Mesenchymal stem cell (in vitro differentiated cells and primary cell): ENCODE measurements at regions not wholly inside any gene's neighbourhood (a gene's known extent, or its start where the extent isn't known, plus 50 kb on each side); places are given as distances from the start of the nearest gene placed in this dataset.

Experiments
- DNase-seq: peaks from one replicate; pipeline ENCODE4 v3.0.0-alpha.2; 2013
- H2AFZ ChIP-seq: one replicate; pipeline ENCODE4 v1.6.1; 2013; ENCODE audit warnings: low read depth, mild to moderate bottlenecking, control low read depth, inconsistent platforms, low read length, moderate library complexity
- H2AK5ac ChIP-seq: 2 replicates; pipeline ENCODE4 v1.6.1; 2013; ENCODE audit warnings: low read length, moderate library complexity, mild to moderate bottlenecking, inconsistent platforms; ENCODE audit not compliant: severe bottlenecking
- H2BK120ac ChIP-seq: one replicate; pipeline ENCODE4 v1.6.1; 2013; ENCODE audit warnings: low read depth, mild to moderate bottlenecking, inconsistent platforms, low read length, moderate library complexity
- H2BK12ac ChIP-seq, 2 experiments: one replicate each; pipeline ENCODE4 v1.6.1; 2013; ENCODE audit warnings: inconsistent platforms in 2 of 2, low read length in 2 of 2, mild to moderate bottlenecking in 2 of 2, moderate library complexity in 2 of 2, control low read depth in 1 of 2
- H2BK15ac ChIP-seq: one replicate; pipeline ENCODE4 v1.6.1; 2013; ENCODE audit warnings: mild to moderate bottlenecking, low read depth, inconsistent platforms; ENCODE audit not compliant: poor library complexity, severe bottlenecking
- H2BK5ac ChIP-seq: 2 replicates; pipeline ENCODE4 v1.6.1; 2013; ENCODE audit warnings: low read depth, mild to moderate bottlenecking, low read length, control low read depth, inconsistent platforms; ENCODE audit not compliant: poor library complexity, severe bottlenecking
- H3K14ac ChIP-seq, 2 experiments: one replicate each; pipeline ENCODE4 v1.6.1; 2013; ENCODE audit warnings: inconsistent platforms in 2 of 2, low read length in 2 of 2, control low read depth in 1 of 2, mild to moderate bottlenecking in 1 of 2, moderate library complexity in 1 of 2
- H3K18ac ChIP-seq, 2 experiments: one replicate each; pipeline ENCODE4 v1.6.1; 2013; ENCODE audit warnings: inconsistent platforms in 2 of 2, low read length in 2 of 2, control low read depth in 1 of 2, low read depth in 1 of 2, mild to moderate bottlenecking in 1 of 2
- H3K23ac ChIP-seq, 2 experiments: one replicate each; pipeline ENCODE4 v1.6.1; 2013; ENCODE audit warnings: inconsistent platforms in 2 of 2, low read length in 2 of 2, mild to moderate bottlenecking in 2 of 2, moderate library complexity in 2 of 2, control low read depth in 1 of 2
- H3K27ac ChIP-seq: 2 replicates; pipeline ENCODE4 v1.5.1; 2013; ENCODE audit warnings: mild to moderate bottlenecking, moderate library complexity, low read length, control low read depth, inconsistent platforms; ENCODE audit not compliant: poor library complexity, severe bottlenecking
- H3K27me3 ChIP-seq, 2 experiments: 2 replicates each; pipeline versions ENCODE4 v1.6.1 to v1.7.0; 2013; ENCODE audit warnings: low read length in 2 of 2, mild to moderate bottlenecking in 2 of 2, moderate library complexity in 2 of 2, control low read depth in 1 of 2, inconsistent platforms in 1 of 2; ENCODE audit not compliant: control insufficient read depth in 1 of 2, insufficient read depth in 1 of 2
- H3K36me3 ChIP-seq, 2 experiments: 2 replicates each; pipeline versions ENCODE4 v1.6.1 to v1.7.0; 2013; ENCODE audit warnings: low read length in 2 of 2, control low read depth in 1 of 2, inconsistent platforms in 1 of 2, low read depth in 1 of 2, mild to moderate bottlenecking in 1 of 2; ENCODE audit not compliant: insufficient read depth in 2 of 2, control insufficient read depth in 1 of 2
- H3K4ac ChIP-seq, 2 experiments: one replicate each; pipeline ENCODE4 v1.6.1; 2013; ENCODE audit warnings: inconsistent platforms in 2 of 2, low read length in 2 of 2, mild to moderate bottlenecking in 2 of 2, moderate library complexity in 2 of 2, control low read depth in 1 of 2, low read depth in 1 of 2
- H3K4me1 ChIP-seq: 2 replicates; pipeline ENCODE4 v1.6.1; 2013; ENCODE audit warnings: low read depth, low read length, control low read depth; ENCODE audit not compliant: control insufficient read depth, insufficient read depth
- H3K4me2 ChIP-seq: 2 replicates; pipeline ENCODE4 v1.6.1; 2013; ENCODE audit warnings: low read length, mild to moderate bottlenecking, inconsistent platforms; ENCODE audit not compliant: poor library complexity, severe bottlenecking
- H3K4me3 ChIP-seq, 2 experiments: 2 replicates each; pipeline versions ENCODE4 v1.5.1 to v1.7.0; 2013; ENCODE audit warnings: low read length in 2 of 2, mild to moderate bottlenecking in 2 of 2, control low read depth in 1 of 2, low read depth in 1 of 2; ENCODE audit not compliant: insufficient read depth in 1 of 2
- H3K79me1 ChIP-seq: replicated peaks from 2 replicates; pipeline ENCODE4 v1.6.1; 2013; ENCODE audit warnings: mild to moderate bottlenecking, control low read depth, low read length, inconsistent platforms; ENCODE audit not compliant: poor library complexity, severe bottlenecking
- H3K9ac ChIP-seq: 2 replicates; pipeline ENCODE4 v1.7.0; 2013; ENCODE audit warnings: mild to moderate bottlenecking, low read length, moderate library complexity
- H3K9me3 ChIP-seq: 2 replicates; pipeline ENCODE4 v1.7.0; 2013; ENCODE audit warnings: mild to moderate bottlenecking, low read length; ENCODE audit not compliant: control insufficient read depth
- H4K8ac ChIP-seq: one replicate; pipeline ENCODE4 v1.6.1; 2013; ENCODE audit warnings: inconsistent platforms, mild to moderate bottlenecking, low read length, moderate library complexity
- H4K91ac ChIP-seq: one replicate; pipeline ENCODE4 v1.6.1; 2013; ENCODE audit warnings: mild to moderate bottlenecking, low read length, inconsistent platforms
- WGBS: methylation state at CpG from one replicate; pipeline ENCODE4 v1.1.7; 2013; ENCODE audit warnings: mixed read lengths; 5-methylcytosine and 5-hydroxymethylcytosine counted together

DNA sequence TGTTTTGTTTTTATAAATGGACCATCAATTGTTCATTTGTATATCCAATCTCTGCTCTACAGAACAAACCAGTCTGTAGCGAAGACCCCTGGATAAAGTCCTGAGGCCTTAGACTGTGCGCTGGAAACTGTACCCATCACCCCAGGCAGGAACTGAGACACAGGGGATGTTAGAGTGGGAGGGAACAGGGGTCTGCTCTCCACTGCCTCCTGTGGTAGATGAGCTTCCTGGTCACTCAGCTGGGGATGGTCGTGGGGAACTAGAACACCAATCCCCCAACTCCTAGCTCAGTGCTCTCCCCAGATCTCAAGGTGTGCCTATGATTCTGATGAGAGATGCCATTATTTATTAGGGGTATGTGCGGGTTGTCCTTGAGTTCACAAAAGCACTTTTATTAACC, 340.2 kb upstream of the IGF1R start:
- Histone ChIP-seq H3K4me3 (no peak overlapping the region), H3K4ac (no peak overlapping the region), H2AFZ (no peak overlapping the region), H3K9ac (no peak overlapping the region), H2BK15ac (no peak overlapping the region), H3K27ac (no peak overlapping the region), H2BK120ac (no peak overlapping the region), H3K4me1 (no peaks in the 10 kb centered on the region), H3K4me2 (no peak overlapping the region), H3K36me3 (no peaks in the 10 kb centered on the region), H4K8ac (no peak overlapping the region), H3K79me1 (no peaks in the 10 kb centered on the region), H3K18ac (no peak overlapping the region), H3K23ac (no peak overlapping the region), H3K9me3 (no peaks in the 10 kb centered on the region), H2BK5ac (no peak overlapping the region), H2BK12ac (no peak overlapping the region), H3K14ac (no peak overlapping the region), H3K27me3 (peaks cover 0 to 28% of the 10 kb centered on the region in 2 experiments), H4K91ac (no peak overlapping the region), H2AK5ac (no peak overlapping the region)
- DNase-seq = no peak
- WGBS = 96% methylated on average over 2 of the region's 4 CpGs

DNA sequence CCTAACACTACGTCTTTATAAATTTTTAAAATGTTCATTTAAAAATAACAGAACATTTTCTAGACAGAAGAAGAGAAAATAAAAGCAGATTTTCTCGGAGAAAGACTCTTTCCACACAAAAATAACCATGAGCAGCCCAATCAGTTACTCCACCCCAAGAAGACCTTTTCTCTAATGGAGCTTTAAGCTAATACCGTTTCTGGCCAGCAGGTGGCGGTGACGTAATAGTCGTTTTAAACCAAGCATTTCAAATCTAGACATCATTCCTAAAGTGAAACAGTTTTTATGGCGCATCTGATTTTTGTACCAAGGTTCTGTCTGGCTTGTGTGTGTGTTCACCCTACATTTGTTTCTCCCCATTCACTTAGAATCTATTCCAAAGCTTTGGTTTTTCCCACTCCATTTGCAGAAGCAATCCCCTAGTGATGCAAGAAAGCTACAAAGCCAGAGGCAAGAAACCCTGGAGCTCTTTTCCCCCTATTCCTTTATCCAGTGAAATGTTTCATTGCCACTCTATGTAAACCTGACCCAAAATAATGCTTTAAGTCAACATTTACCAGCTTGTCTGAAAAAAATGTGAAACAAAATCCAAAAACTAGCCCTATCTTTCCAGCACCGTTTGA, 336.7 kb upstream of the IGF1R start:
- Histone ChIP-seq H3K14ac (no peak overlapping the region), H3K79me1 (no peaks in the 10 kb centered on the region), H3K4me3 (no peak overlapping the region), H2AK5ac (no peak overlapping the region), H3K23ac (no peak overlapping the region), H3K4ac (no peak overlapping the region), H3K36me3 (no peaks in the 10 kb centered on the region), H3K4me1 (no peaks in the 10 kb centered on the region), H2AFZ (no peak overlapping the region), H3K27ac (no peak overlapping the region), H3K9me3 (no peaks in the 10 kb centered on the region), H4K8ac (no peak overlapping the region), H3K9ac (peak overlapping the region; percentile 13), H2BK120ac (no peak overlapping the region), H2BK15ac (no peak overlapping the region), H3K18ac (no peak overlapping the region), H2BK12ac (no peak overlapping the region), H3K27me3 (peaks cover 0 to 22% of the 10 kb centered on the region in 2 experiments), H4K91ac (no peak overlapping the region), H2BK5ac (no peak overlapping the region), H3K4me2 (no peak overlapping the region)
- WGBS = 21% methylated on average over 8 of the region's 8 CpGs
- peak; percentile 69 for DNase-seq

DNA sequence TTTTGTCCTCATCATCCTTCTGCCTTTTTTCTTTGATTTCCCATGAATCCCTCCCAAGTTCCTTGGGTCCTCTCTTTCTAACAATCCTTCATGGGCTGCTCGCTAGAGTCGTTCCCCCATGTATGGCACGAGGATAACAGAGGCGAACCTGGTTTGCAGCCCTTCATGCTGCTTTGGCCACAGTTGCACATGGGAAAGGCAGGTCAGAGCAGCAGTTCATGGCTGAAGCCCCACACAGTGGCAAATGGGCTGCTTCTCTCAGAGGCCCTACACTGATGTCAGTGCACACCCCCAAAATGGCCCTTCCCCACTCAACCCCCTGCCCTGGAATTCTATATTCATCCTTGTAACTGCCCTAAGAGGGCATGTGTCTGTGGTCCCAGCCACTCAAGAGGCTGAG, 335.4 kb upstream of the IGF1R start:
- no peak overlapping the region for H3K23ac ChIP-seq
- no peak overlapping the region for H2BK12ac ChIP-seq
- no peaks in the 10 kb centered on the region for H3K79me1 ChIP-seq
- no peak overlapping the region for H3K9ac ChIP-seq
- H3K36me3 ChIP-seq = no peaks in the 10 kb centered on the region
- 72% methylated on average over 4 of the region's 4 CpGs for WGBS
- H3K4ac ChIP-seq = no peak overlapping the region
- no peak overlapping the region for H3K27ac ChIP-seq
- H3K9me3 ChIP-seq = no peaks in the 10 kb centered on the region
- H2AK5ac ChIP-seq = no peak overlapping the region
- no peak overlapping the region for H2BK5ac ChIP-seq
- no peak overlapping the region for H2AFZ ChIP-seq
- no peak overlapping the region for H4K91ac ChIP-seq
- H3K4me1 ChIP-seq = no peaks in the 10 kb centered on the region
- no peak for DNase-seq
- H3K4me2 ChIP-seq = no peak overlapping the region
- H3K4me3 ChIP-seq = no peak overlapping the region
- H2BK120ac ChIP-seq = no peak overlapping the region
- H3K18ac ChIP-seq = no peak overlapping the region
- H4K8ac ChIP-seq = no peak overlapping the region
- H3K14ac ChIP-seq = no peak overlapping the region
- no peak overlapping the region for H2BK15ac ChIP-seq
- peaks cover 0 to 17% of the 10 kb centered on the region in 2 experiments for H3K27me3 ChIP-seq

DNA sequence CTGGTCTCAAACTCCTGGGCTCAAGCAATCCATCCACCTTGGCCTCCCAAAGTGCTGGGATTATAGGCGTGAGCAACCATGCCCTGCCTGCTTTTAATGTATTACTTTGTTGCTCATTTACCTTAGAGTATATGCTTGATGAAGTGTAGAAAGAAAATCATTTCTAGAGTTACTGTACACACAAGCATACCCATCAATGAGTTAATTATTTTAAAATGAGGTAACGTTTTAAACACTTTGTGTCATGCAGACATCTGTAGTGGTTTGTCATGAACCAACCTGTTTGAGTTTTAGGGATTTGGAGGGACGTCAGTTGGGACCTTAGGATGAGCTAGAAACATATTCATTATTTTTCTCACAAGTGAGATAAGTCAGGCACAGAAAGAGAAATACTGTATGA, 332.4 kb upstream of the IGF1R start:
- no peak overlapping the region for H4K8ac ChIP-seq
- H2BK5ac ChIP-seq = no peak overlapping the region
- no peak overlapping the region for H4K91ac ChIP-seq
- no peak for DNase-seq
- H2BK120ac ChIP-seq = no peak overlapping the region
- no peak overlapping the region for H2BK15ac ChIP-seq
- no peak overlapping the region for H3K27ac ChIP-seq
- H3K9ac ChIP-seq = no peak overlapping the region
- no peak overlapping the region for H3K18ac ChIP-seq
- no peak overlapping the region for H3K14ac ChIP-seq
- no peaks in the 10 kb centered on the region for H3K36me3 ChIP-seq
- H3K23ac ChIP-seq = no peak overlapping the region
- H3K4me1 ChIP-seq = no peaks in the 10 kb centered on the region
- H3K9me3 ChIP-seq = no peaks in the 10 kb centered on the region
- H3K27me3 ChIP-seq = peaks cover 0 to 13% of the 10 kb centered on the region in 2 experiments
- no peak overlapping the region for H2AK5ac ChIP-seq
- no peak overlapping the region for H3K4me3 ChIP-seq
- no peak overlapping the region for H2AFZ ChIP-seq
- no peaks in the 10 kb centered on the region for H3K79me1 ChIP-seq
- no peak overlapping the region for H3K4ac ChIP-seq
- no peak overlapping the region for H3K4me2 ChIP-seq
- H2BK12ac ChIP-seq = no peak overlapping the region
- WGBS = 38% methylated on average over 2 of the region's 3 CpGs
